Thyroid gland (tissue), 4 donors: ENCODE measurements at regions not wholly inside any gene's neighbourhood (a gene's known extent, or its start where the extent isn't known, plus 50 kb on each side); places are given as distances from the start of the nearest gene placed in this dataset.

Experiments used
- CTCF ChIP-seq, 6 experiments: fragments of 200-600 bp in 3 of 6; fragments of 450-650 bp in 3 of 6; sonication (generic) in 3 of 6; IDR thresholded peaks; one replicate each; pipeline ENCODE4 v1.5.1; 2016 to 2019; ENCODE audit warnings: antibody characterized with exemption in 6 of 6, mild to moderate bottlenecking in 2 of 6, inconsistent platforms in 1 of 6, moderate library complexity in 1 of 6
- POLR2A ChIP-seq, 2 donors: fragments of 450-650 bp; IDR thresholded peaks; one replicate each; pipeline ENCODE4 v1.6.1; 2017; ENCODE audit warnings: antibody characterized with exemption in 2 of 2, mild to moderate bottlenecking in 2 of 2, moderate library complexity in 1 of 2

DNA sequence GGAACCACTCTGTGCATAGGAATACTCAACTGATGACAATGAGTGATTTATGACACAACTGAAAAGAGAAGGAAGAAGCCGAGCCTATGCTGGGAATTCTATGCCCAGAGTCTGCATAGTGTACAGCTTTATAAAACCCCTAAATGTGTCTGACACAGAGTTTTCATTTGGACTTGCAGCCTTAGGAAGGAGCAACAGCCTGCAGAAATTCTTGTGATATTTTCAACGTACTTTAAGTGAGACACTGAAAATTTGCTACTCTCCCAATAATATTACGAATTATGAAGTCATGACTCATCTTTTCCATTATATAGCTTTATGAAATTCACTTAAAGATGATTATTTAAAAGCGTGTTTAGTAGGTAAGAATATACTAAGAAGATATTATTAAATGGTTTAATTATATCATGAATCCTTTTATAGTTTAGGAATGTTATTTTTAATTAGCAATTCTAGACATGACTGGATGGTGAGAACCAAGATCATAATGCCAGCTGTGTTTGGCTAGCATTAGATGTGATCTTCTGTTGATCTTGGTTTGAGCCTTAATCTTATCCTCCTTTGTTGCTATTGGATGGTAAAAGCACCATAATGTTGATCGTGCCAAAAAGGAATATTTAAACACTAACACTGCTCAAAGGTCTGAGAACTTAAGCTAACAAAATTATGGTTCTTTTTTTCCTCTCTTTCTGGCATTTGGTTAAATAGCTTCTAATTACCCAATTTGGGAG lies 785.1 kb upstream of the ADGRL4 start:
- TF ChIP-seq POLR2A (IDR thresholded peaks at IDR 0.05): no peak
- no peak for TF ChIP-seq CTCF (IDR thresholded peaks at IDR 0.05)
